NCI-H1092 (cell line): ENCODE measurements at regions not wholly inside any gene's neighbourhood (a gene's known extent, or its start where the extent isn't known, plus 50 kb on each side); places are given as distances from the start of the nearest gene placed in this dataset.
"Not testable (repeated sequence)": the region's sequence is repeated elsewhere in the genome, so short reads cannot be mapped to it uniquely, and the experiment has no call there.

Experiments used
- DNase-seq: peaks from one replicate; lab custom pipeline; 2025; lab: John Stamatoyannopoulos, UW

DNA sequence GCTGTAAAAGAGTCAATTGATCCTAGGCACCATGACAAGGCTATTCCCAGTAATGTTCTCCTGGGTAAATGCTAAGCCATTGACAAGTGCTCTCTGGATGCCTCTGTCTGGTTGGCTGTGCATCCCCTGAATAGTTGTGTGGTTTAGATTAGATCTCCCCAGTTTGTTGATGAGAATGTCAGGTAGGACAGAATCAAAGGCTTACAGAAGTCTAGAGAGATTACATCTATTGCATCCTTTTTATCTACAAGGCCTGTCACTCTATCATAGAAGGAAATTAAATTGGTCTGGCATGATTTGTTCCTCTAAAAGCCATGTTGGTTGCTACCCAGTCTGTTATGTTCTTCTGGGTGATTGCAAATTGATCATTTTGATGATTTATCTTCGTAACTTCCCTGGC, 548.3 kb downstream of the GATA3 start:
- no peak for DNase-seq

DNA sequence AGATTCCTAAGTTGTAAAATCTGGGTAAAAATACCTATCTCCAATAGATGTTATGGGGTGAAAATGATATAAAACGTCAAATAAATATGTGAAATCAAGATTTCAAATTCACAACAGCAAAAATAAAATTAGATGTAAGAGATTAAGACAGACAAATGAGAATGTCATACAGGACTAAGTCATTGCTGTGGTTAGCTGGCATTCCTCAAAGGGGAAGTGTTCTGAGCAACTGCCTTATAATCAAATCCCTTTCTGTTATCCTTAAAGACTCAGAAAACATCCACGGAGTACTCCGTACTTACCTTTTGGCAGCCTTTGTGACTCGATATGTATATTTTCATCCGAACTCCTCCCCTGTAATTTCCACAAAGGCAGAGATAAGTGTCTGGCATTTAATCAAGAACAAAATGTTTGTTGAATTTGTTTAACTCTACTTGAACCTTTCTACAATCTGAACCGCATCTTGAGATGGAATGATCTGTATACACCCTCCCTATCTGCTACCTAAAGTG, 559.6 kb downstream of the GATA3 start:
- no peak for DNase-seq

DNA sequence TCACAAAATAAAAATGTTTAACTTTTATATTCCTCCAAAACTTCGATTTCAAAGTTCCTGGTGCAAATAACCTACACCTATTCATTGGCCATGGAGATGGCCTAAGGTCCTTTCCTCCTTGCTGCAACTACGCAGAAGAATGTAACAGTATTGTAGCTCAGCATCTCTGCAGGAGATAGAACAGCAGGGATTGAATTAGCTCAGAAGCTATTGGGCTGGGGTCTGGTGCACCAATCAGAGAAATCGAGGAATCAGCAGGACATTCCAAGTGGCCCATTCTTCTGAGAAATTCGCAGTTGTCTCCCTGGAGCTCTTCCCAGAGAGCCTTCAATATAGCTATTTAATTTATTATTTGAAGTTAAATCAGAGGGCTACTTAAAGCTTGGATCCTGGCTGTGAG, 560.6 kb downstream of the GATA3 start:
- DNase-seq = no peak

DNA sequence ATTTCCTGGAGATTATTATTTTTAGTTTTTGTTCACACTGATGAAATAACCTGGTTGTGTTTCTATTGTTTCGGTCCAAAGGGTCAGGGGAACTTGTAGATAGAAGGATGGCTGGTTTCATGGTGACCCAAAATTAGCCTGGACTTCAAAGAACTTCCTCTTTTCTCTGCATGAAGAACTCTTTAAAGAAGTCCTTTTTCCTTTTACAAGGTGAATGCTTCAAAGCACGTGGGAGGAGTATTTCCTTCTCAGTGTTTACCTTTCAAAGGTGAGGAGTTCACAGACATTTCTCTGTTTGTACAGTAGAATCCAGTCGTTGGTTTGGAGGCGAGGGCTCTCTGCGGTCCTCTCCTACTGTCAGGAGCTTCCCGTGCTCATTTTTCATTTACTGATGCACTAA, 561.7 kb downstream of the GATA3 start:
- no peak for DNase-seq

DNA sequence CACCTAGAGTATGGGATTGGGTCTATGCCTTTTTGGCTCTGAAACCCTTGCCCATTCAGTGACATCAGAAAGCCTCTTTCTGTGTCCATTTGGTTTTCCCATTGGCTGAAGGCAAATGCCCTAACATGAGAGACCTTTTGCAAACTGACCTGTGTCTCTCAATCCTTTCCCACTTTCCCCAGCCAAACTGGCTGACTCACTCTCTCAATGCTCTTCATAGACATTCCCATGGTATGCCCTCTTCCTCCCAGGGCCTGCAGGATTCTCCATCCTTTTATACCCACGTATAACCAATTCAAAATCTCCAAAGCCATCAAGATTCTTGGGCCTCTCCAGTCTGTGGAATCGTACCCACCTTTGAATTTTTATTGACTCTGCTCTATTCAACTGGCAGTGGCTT, 563.3 kb downstream of the GATA3 start:
- DNase-seq = no peak

DNA sequence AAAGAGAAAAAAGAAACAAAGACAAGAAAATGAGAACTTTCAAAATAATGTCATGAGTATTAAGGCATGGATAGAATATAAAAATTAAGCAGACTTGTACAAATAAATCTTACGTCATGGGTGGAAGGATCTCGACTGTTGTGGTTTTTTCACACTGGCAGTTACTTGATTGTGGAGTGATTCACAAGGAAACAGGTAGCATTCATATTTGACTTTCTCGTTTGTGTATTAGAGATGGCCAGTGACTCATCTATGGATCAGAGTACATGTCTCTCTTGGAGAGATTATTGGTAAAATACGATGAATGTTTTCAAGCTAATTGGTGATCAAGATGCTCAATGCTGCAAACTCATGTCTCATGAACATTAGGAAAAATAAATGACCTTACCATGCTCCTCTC, 564.3 kb downstream of the GATA3 start:
- no peak for DNase-seq

DNA sequence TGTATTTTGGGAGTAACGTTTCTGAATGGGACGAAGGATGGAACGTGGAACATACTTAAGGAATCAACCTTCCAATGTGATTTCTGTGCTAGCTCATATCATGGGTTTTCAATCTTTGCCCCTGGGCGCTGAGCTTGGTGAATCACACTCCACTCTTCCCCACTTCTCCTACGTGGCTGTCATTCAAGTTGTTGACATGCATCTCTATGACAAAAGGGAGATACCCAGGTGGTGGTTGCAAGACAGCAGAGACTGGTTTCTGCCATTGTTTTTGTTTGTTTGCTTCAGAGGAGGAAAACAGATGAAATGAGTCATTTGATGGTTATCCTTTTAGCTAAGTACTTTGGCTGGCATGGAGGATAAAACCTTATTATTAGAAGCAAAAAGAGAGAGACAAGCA, 573.9 kb downstream of the GATA3 start:
- DNase-seq = no peak

DNA sequence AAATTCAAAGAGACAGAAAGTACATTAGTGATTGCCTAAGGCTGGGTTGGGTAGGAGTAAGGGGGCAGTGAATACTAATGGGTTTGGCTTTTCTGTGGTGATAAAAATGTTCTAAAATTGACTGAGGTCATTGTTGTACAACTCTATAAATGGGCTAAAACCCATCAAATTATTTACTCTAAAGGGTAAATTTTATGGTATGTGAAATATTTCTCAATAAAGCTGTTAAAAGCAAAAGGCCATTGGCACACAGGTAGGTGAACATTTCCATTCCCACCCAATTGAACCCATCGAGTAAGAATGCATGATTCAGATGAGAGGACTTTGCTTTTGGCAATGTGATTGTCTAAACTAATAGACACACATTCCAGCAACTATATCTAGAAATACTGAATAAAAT, 579.4 kb downstream of the GATA3 start:
- no peak for DNase-seq

DNA sequence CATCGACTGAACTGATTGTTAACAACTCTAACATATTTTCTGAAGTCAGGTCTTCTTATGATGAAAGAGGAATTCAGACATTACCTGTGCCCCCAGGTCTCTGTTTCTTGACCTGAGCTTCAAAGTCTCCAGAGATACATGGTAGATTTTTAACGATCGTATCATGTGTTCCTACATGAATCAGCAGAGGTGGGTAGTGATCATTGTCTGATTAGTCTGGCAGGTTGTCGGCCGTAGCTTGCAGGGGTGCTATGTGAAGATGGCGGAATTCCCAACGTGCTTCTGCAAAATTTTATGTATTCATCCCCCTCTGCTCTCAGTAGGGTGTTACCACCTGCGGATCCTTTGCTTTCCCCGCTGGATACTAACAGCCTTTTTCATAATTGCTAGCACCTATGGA, 581.9 kb downstream of the GATA3 start:
- no peak for DNase-seq

DNA sequence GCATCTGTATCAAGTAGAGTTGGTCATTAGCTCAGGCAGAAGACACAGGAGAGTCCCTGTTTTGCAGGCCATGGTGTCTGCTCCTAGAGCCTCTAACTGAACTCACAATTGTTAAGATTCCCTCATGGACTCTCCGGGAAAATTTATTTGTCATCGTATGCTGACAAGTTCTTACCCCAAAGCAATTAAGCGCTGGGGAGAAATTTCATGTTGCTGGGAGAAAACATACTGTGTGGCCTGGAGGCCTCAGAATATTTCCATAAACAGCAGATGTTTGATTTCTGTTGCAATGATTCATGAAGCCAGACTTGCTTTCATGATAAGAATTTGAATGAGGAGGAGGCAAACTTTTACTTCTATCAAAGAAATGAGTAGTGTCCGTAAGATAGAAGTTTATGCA, 583.2 kb downstream of the GATA3 start:
- DNase-seq = no peak

DNA sequence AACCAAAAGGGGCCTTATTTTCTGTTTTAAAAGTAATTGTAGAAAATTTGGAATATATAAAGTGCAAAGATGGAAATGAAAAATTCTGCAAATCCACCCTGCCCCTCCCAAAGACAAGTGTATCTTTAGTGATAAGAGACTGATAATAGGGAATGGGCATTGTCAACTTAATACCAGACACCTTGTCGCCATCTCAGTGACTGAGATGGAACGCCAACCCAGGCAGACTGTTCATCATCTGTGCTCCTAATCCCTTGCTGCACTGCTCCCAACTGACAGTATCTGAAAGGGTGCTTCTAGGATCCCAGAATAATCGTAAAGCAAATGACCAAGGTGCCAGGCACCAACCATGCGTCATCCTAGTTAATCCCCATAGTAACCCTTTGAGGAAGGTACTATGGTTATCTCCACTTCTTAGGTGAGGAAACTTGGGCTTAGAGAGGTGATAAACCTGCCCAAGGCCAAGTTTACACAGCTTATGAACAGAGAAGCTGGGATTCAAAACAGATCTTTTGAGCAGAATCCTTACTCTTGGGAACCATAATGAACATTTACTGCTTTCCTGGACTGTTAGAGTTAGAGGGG, 583.7 kb downstream of the GATA3 start:
- DNase-seq = no peak

DNA sequence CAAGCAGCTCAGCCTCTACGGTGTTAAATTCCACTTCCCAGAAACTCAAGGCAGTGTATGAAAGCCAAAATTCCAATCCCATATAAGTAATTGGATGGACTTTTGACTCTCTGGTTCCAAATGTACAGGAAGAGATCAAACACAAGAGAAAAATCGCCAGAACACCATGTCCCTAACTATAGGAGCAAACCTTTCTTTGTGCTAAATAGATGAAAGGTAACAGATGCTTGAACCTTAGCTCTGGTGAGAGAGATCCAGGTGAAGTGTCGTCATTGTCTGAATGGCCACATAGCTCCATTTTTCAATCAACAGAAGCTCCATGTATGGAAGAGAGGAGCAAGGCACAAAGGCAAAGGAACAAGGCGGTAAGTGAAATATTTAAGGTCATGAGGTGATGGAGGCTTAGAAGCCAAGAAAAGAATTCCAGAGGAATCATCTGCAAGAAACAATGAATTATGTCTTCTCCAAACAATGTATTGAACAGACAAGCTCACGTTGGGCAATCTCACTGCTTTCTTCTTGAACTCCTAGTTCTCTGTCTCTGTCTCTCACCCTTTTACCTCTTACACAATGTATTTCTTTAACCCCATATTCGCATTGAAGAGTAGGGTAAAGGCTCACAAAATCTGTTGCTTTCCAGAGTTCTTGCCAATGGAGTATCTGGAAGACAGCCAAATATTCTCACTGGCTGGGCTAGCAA, 585.1 kb downstream of the GATA3 start:
- DNase-seq = no peak

DNA sequence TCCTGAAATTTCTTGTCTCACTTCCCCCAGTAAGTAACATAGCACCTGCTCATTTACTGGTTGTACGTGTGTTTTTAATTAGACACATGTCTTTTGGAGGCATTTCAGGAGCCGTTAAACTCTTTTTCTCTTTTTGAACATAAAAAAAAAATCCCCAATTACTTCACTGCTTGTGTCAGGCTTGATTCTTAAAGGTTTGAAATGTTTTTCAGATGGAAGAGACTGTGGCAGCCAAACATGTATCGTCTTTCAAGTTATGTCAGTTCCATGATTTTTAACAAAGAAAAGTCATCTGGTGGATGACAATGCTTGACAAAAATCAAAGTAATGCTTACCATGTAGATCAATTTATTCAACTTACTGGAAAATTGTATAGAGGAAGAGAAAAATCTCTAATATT, 585.8 kb downstream of the GATA3 start:
- no peak for DNase-seq

DNA sequence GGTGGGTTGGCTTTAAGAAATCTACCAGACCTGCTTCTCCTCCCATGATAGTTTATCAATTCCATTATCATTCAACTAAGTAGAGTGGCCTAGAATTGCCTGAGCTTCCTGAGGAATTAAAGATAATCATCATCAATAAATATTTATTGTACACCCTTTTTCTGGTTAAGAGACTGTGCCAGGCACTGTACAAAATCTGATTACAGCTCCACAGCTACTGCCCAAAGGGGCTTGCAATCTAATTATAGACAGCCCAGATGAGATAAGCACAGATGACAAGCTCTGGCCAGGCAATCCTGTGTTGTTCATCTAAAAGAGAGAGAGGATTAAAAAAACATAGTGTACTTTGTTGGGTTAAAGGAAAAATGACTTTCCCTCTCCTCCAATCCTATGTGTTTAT, 586.4 kb downstream of the GATA3 start:
- no peak for DNase-seq

DNA sequence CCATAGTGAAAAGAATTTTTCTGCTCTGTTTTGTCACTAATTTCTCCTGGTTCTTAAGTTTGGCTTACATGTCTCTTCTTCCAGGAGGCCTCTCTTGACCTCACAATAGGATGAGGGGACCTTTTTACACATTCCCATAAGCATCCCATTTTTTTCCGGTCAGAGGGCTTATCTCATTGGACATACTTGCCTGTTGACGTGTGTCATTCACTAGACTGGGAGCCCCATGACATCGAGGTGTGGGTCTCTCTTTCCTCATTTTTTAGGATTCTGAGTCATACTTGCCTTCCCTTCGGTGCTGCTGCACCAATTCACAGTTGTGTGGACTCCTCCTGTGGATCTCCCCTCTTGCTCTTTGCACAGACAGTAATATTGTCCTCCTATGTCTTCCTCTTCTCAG, 601.8 kb downstream of the GATA3 start:
- DNase-seq = no peak

DNA sequence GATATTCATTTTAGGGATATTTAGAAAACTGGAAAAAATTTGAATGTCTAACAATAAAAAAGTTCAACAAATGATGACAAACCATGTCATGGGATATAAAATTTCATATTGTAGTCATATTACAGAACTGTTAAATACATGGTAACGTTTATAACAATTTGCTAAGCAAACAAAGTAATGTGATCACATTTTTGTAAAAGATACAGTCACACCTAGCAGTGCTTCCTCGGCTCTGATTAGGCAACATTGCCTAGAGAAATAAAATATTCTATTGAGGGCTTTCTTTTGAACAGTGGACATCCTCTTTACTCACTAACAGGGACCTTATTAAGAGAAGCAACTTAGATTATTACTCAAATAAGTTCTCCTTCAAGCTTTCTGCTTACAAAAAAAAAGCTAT, 605.5 kb downstream of the GATA3 start:
- no peak for DNase-seq

DNA sequence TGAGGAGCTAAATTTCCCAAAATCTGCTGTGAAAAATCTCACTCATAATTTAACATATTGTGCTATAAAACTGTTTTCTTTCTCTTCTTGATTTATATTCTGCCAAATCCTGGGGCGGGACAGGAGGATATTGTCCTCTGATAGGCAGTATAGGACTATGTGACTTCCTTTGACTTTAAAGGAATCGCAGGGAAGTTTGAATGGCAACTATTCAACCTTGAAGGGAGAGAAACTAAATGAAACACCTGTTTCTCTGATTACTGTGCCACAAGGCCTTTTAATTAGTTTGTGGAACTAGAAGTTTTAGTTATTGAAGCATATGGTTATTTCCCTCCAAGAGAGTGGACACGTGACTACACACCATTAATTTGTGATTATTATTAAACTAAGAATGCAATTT, 607.4 kb downstream of the GATA3 start:
- no peak for DNase-seq

DNA sequence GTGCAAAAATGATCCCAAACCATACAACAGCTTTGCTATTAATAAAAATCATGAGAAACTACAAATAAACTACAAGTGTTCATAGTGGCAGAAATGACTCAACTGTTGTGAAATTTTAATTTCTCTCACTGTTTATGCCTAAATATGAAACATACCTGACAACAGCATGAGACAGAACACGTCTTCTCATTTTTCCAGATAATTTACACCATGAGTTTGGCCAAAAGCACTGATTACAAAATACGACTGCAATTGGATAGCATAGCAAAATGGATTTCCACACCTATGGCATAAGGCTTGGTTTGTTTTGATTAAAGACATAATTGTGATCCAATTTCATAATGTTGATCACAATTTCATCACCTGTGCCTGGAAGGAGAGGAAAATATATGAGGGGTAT, 608.6 kb downstream of the GATA3 start:
- DNase-seq = no peak

DNA sequence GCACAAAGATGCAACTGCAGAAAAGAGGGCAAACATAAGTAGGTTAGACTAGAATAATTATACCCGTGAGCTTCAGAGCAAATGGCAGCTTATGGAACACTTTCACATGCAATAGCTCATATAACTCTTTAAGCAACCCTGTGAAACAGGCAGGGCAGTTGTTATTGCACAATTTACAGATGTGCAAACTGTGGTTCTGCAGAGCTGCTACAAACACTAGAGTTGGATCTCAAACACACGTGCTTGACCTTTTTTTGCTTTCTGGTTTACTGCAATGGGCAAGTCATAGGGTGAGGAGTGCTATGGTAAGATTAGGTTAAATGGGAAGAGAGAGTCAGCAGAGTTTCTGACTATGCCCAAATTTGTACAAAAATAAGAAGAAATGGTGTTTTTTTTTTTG, 610.8 kb downstream of the GATA3 start:
- no peak for DNase-seq

DNA sequence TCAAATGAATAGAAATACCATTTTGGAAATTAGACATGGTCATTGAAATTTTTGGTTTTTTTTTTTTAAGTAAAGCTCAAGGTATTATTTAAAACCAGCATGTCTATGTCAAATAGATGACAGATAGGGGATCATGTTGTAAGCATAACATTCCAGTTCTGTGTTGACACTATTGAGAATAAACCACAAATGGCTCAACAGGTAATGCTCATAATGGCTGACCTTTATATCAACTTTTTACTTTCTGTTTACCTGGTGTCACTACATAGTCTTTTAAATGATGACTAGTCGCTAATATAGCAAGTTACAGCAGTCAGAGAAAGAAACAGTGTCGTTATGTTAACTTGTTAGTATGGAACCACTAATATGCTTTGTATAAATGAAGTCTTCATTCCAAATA, 616.0 kb downstream of the GATA3 start:
- no peak for DNase-seq

DNA sequence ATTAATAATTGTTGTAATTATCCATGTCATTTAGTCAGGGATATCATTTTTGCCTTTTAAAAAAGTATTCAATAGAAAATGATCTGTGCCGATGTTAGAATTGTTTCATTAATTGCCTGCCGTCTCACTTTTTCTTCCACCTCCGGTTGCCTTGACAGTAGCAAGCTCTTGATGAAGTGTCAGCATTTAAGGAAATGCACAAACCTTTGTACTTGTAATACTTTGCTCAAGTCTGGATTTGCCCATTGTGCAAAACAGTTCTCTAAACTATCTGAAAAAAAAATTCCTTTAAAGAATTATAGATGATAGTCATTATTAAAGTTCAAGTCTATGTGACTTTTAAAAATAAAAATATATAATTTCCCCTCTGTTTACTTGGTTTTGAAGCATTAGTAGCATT, 619.7 kb downstream of the GATA3 start:
- DNase-seq = no peak

DNA sequence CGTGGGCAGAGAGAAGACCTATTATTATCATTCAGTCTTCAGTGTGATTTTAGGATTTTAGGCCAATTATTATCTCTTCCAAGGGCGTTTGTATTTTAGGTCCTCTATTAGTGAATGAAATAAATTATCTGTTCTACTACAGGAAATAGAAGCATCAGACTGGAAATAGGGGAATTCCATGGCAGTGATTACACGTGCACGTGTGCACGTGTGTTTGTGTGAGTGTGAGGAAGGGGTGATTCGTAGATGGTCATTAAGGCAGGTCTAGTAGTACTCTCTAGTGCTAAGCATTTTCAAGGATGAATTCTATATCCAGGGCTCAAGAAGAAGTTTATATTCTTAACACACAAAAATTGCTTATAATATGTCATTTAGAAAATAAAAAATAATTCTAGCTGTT, 623.2 kb downstream of the GATA3 start:
- DNase-seq = no peak

DNA sequence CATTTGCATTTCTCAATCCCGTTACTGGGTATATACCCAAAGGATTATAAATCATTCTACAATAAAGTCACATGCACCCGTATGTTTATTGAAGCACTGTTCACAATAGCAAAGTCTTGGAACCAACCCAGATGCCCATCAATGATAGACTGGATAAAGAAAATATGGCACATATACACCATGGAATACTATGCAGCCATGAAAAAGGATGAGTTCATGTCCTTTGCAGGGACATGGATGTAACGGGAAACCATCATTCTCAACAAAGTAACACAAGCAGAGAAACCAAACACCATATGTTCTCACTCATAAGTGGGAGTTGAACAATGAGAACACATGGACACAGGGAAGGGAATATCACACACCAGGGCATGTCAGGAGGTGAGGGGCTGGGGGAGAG, 630.4 kb downstream of the GATA3 start:
- not testable (repeated sequence) for DNase-seq

DNA sequence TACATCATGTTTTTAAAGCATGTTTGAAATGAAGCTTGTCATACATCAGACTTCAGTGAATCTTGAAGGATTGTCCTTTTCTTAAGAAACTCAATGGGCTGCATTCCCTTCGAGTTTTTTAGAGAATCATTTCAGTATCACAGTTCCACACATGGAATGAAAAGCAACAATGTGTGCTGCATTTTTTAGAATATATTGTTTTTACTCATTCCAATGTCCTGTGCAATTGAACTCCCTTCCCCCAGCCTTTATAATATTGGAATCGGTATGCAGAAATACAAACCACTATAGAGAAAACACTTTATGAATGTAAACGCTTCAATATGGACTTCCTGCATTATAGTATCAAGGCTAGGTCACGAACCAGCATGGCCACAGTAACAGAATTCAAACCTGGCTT, 634.4 kb downstream of the GATA3 start:
- no peak for DNase-seq
